ENCODE measurements at regions not wholly inside any gene's neighbourhood (a gene's known extent, or its start where the extent isn't known, plus 50 kb on each side); places are given as distances from the start of the nearest gene placed in this dataset.

GRCh38 chr10:55374917-55375316 lies 573.9 kb upstream of the PCDH15 start:
- no peak for DNase-seq
- Histone ChIP-seq H3K27me3 (ENCODE audit: control insufficient read depth in 1 of 2, insufficient read depth in 1 of 2, low read length in 2 of 2) (no peaks in the 10 kb centered on the region), H2BK15ac (ENCODE audit: low read depth, poor library complexity, severe bottlenecking) (no peak overlapping the region), H4K91ac (ENCODE audit: low read length) (no peak overlapping the region), H3K4me1 (ENCODE audit: control insufficient read depth, insufficient read depth, low read depth, low read length) (no peaks in the 10 kb centered on the region), H3K4me3 (ENCODE audit: insufficient read depth in 1 of 2, low read depth in 1 of 2, low read length in 2 of 2) (no peak overlapping the region), H3K9ac (ENCODE audit: low read length) (peak overlapping the region; percentile 74), H3K4me2 (ENCODE audit: low read length, poor library complexity, severe bottlenecking) (no peak overlapping the region), H2BK12ac (ENCODE audit: low read length in 2 of 2) (no peak overlapping the region), H3K36me3 (ENCODE audit: control insufficient read depth in 1 of 2, insufficient read depth in 2 of 2, low read depth in 1 of 2, low read length in 2 of 2) (no peaks in the 10 kb centered on the region), H3K14ac (ENCODE audit: low read length in 2 of 2) (no peak overlapping the region), H3K4ac (ENCODE audit: low read depth in 1 of 2, low read length in 2 of 2) (no peak overlapping the region), H2AFZ (ENCODE audit: low read depth, low read length) (no peak overlapping the region), H2AK5ac (ENCODE audit: low read length, severe bottlenecking) (no peak overlapping the region), H3K79me1 (replicated peaks; ENCODE audit: low read length, poor library complexity, severe bottlenecking) (no peaks in the 10 kb centered on the region), H2BK120ac (ENCODE audit: low read depth, low read length) (no peak overlapping the region), H3K18ac (ENCODE audit: low read depth in 1 of 2, low read length in 2 of 2) (no peak overlapping the region), H3K27ac (ENCODE audit: low read length, poor library complexity, severe bottlenecking) (no peak overlapping the region), H4K8ac (ENCODE audit: low read length) (no peak overlapping the region), H3K9me3 (ENCODE audit: control insufficient read depth, low read length) (no peaks in the 10 kb centered on the region), H3K23ac (ENCODE audit: low read length in 2 of 2) (no peak overlapping the region), H2BK5ac (ENCODE audit: low read depth, low read length, poor library complexity, severe bottlenecking) (no peak overlapping the region)
- WGBS = 51% methylated on average over 2 of the region's 2 CpGs

- no peak overlapping the region for H2BK15ac ChIP-seq (ENCODE audit: low read depth, poor library complexity, severe bottlenecking)
- H3K9me3 ChIP-seq (ENCODE audit: control insufficient read depth, low read length) = no peaks in the 10 kb centered on the region
- H3K27me3 ChIP-seq (ENCODE audit: control insufficient read depth in 1 of 2, insufficient read depth in 1 of 2, low read length in 2 of 2) = no peaks in the 10 kb centered on the region
- peak overlapping the region; percentile 12 for H4K8ac ChIP-seq (ENCODE audit: low read length)
- no peak overlapping the region for H3K9ac ChIP-seq (ENCODE audit: low read length)
- DNase-seq = no peak
- no peak overlapping the region for H3K4me2 ChIP-seq (ENCODE audit: low read length, poor library complexity, severe bottlenecking)
- no peak overlapping the region for H3K23ac ChIP-seq (ENCODE audit: low read length in 2 of 2)
- no peak overlapping the region for H2BK12ac ChIP-seq (ENCODE audit: low read length in 2 of 2)
- no peaks in the 10 kb centered on the region for H3K36me3 ChIP-seq (ENCODE audit: control insufficient read depth in 1 of 2, insufficient read depth in 2 of 2, low read depth in 1 of 2, low read length in 2 of 2)
- no peak overlapping the region for H3K4me3 ChIP-seq (ENCODE audit: insufficient read depth in 1 of 2, low read depth in 1 of 2, low read length in 2 of 2)
- H2BK5ac ChIP-seq (ENCODE audit: low read depth, low read length, poor library complexity, severe bottlenecking) = no peak overlapping the region
- no peaks in the 10 kb centered on the region for H3K79me1 ChIP-seq (replicated peaks; ENCODE audit: low read length, poor library complexity, severe bottlenecking)
- H4K91ac ChIP-seq (ENCODE audit: low read length) = no peak overlapping the region
- no peak overlapping the region for H2AFZ ChIP-seq (ENCODE audit: low read depth, low read length)
- no peaks in the 10 kb centered on the region for H3K4me1 ChIP-seq (ENCODE audit: control insufficient read depth, insufficient read depth, low read depth, low read length)
- no peak overlapping the region for H3K14ac ChIP-seq (ENCODE audit: low read length in 2 of 2)
- H2BK120ac ChIP-seq (ENCODE audit: low read depth, low read length) = no peak overlapping the region
- no peak overlapping the region for H3K18ac ChIP-seq (ENCODE audit: low read depth in 1 of 2, low read length in 2 of 2)
- no peak overlapping the region for H3K27ac ChIP-seq (ENCODE audit: low read length, poor library complexity, severe bottlenecking)
- H2AK5ac ChIP-seq (ENCODE audit: low read length, severe bottlenecking) = no peak overlapping the region
- no peak overlapping the region for H3K4ac ChIP-seq (ENCODE audit: low read depth in 1 of 2, low read length in 2 of 2)
Measured at GRCh38 chr10:55374060-55374459, 573.0 kb upstream of the PCDH15 start.

GRCh38 chr10:55369670-55370420 lies 568.8 kb upstream of the PCDH15 start:
- Histone ChIP-seq H2BK15ac (ENCODE audit: low read depth, poor library complexity, severe bottlenecking) (no peak overlapping the region), H4K8ac (ENCODE audit: low read length) (no peak overlapping the region), H3K79me1 (replicated peaks; ENCODE audit: low read length, poor library complexity, severe bottlenecking) (no peaks in the 10 kb centered on the region), H3K23ac (ENCODE audit: low read length in 2 of 2) (no peak overlapping the region), H2BK12ac (ENCODE audit: low read length in 2 of 2) (no peak overlapping the region), H3K36me3 (ENCODE audit: control insufficient read depth in 1 of 2, insufficient read depth in 2 of 2, low read depth in 1 of 2, low read length in 2 of 2) (no peaks in the 10 kb centered on the region), H3K27me3 (ENCODE audit: control insufficient read depth in 1 of 2, insufficient read depth in 1 of 2, low read length in 2 of 2) (no peaks in the 10 kb centered on the region), H3K27ac (ENCODE audit: low read length, poor library complexity, severe bottlenecking) (peak overlapping the region; percentile 71), H4K91ac (ENCODE audit: low read length) (no peak overlapping the region), H3K4me3 (ENCODE audit: insufficient read depth in 1 of 2, low read depth in 1 of 2, low read length in 2 of 2) (no peak overlapping the region), H3K9ac (ENCODE audit: low read length) (no peak overlapping the region), H2BK120ac (ENCODE audit: low read depth, low read length) (no peak overlapping the region), H3K18ac (ENCODE audit: low read depth in 1 of 2, low read length in 2 of 2) (no peak overlapping the region), H3K4me2 (ENCODE audit: low read length, poor library complexity, severe bottlenecking) (no peak overlapping the region), H3K4ac (ENCODE audit: low read depth in 1 of 2, low read length in 2 of 2) (no peak overlapping the region), H3K9me3 (ENCODE audit: control insufficient read depth, low read length) (no peaks in the 10 kb centered on the region), H2BK5ac (ENCODE audit: low read depth, low read length, poor library complexity, severe bottlenecking) (no peak overlapping the region), H3K4me1 (ENCODE audit: control insufficient read depth, insufficient read depth, low read depth, low read length) (no peaks in the 10 kb centered on the region), H2AK5ac (ENCODE audit: low read length, severe bottlenecking) (no peak overlapping the region), H3K14ac (ENCODE audit: low read length in 2 of 2) (no peak overlapping the region), H2AFZ (ENCODE audit: low read depth, low read length) (no peak overlapping the region)
- 0% methylated on average over 1 of the region's 1 CpG for WGBS
- peak; percentile 75 for DNase-seq

- Histone ChIP-seq H2BK15ac (ENCODE audit: low read depth, poor library complexity, severe bottlenecking) (no peak overlapping the region), H3K9ac (ENCODE audit: low read length) (no peak overlapping the region), H4K91ac (ENCODE audit: low read length) (no peak overlapping the region), H2AK5ac (ENCODE audit: low read length, severe bottlenecking) (no peak overlapping the region), H3K4me2 (ENCODE audit: low read length, poor library complexity, severe bottlenecking) (no peak overlapping the region), H4K8ac (ENCODE audit: low read length) (no peak overlapping the region), H3K4me3 (ENCODE audit: insufficient read depth in 1 of 2, low read depth in 1 of 2, low read length in 2 of 2) (no peak overlapping the region), H2AFZ (ENCODE audit: low read depth, low read length) (no peak overlapping the region), H3K23ac (ENCODE audit: low read length in 2 of 2) (no peak overlapping the region), H3K4me1 (ENCODE audit: control insufficient read depth, insufficient read depth, low read depth, low read length) (no peaks in the 10 kb centered on the region), H2BK5ac (ENCODE audit: low read depth, low read length, poor library complexity, severe bottlenecking) (no peak overlapping the region), H3K14ac (ENCODE audit: low read length in 2 of 2) (no peak overlapping the region), H3K4ac (ENCODE audit: low read depth in 1 of 2, low read length in 2 of 2) (no peak overlapping the region), H3K79me1 (replicated peaks; ENCODE audit: low read length, poor library complexity, severe bottlenecking) (no peaks in the 10 kb centered on the region), H3K18ac (ENCODE audit: low read depth in 1 of 2, low read length in 2 of 2) (no peak overlapping the region), H3K27me3 (ENCODE audit: control insufficient read depth in 1 of 2, insufficient read depth in 1 of 2, low read length in 2 of 2) (no peaks in the 10 kb centered on the region), H2BK12ac (ENCODE audit: low read length in 2 of 2) (no peak overlapping the region), H3K36me3 (ENCODE audit: control insufficient read depth in 1 of 2, insufficient read depth in 2 of 2, low read depth in 1 of 2, low read length in 2 of 2) (no peaks in the 10 kb centered on the region), H3K9me3 (ENCODE audit: control insufficient read depth, low read length) (no peaks in the 10 kb centered on the region), H3K27ac (ENCODE audit: low read length, poor library complexity, severe bottlenecking) (no peak overlapping the region), H2BK120ac (ENCODE audit: low read depth, low read length) (no peak overlapping the region)
- WGBS = 100% methylated on average over 1 of the region's 2 CpGs
- no peak for DNase-seq
Measured at GRCh38 chr10:55368467-55368866, 567.4 kb upstream of the PCDH15 start.
